IPS-18a (cell line): ENCODE measurements at regions not wholly inside any gene's neighbourhood (a gene's known extent, or its start where the extent isn't known, plus 50 kb on each side); places are given as distances from the start of the nearest gene placed in this dataset.

ENCODE experiments used
- H3K27ac ChIP-seq: one replicate; pipeline ENCODE4 v1.5.1; 2013; ENCODE audit warnings: low read length
- H3K27me3 ChIP-seq: one replicate; pipeline ENCODE4 v1.6.1; 2013; ENCODE audit warnings: mild to moderate bottlenecking, low read length; ENCODE audit not compliant: control insufficient read depth, insufficient read depth
- H3K36me3 ChIP-seq: one replicate; pipeline ENCODE4 v1.6.1; 2013; ENCODE audit warnings: low read depth, low read length; ENCODE audit not compliant: control insufficient read depth
- H3K4me1 ChIP-seq: one replicate; pipeline ENCODE4 v1.6.1; 2013; ENCODE audit warnings: low read depth, low read length; ENCODE audit not compliant: control insufficient read depth
- H3K4me3 ChIP-seq: one replicate; pipeline ENCODE4 v1.5.1; 2013; ENCODE audit warnings: low read length
- H3K9ac ChIP-seq: one replicate; pipeline ENCODE4 v1.6.1; 2013; ENCODE audit warnings: mild to moderate bottlenecking, low read length, moderate library complexity
- H3K9me3 ChIP-seq: one replicate; pipeline ENCODE4 v1.6.1; 2013; ENCODE audit warnings: low read depth, low read length; ENCODE audit not compliant: control insufficient read depth

DNA sequence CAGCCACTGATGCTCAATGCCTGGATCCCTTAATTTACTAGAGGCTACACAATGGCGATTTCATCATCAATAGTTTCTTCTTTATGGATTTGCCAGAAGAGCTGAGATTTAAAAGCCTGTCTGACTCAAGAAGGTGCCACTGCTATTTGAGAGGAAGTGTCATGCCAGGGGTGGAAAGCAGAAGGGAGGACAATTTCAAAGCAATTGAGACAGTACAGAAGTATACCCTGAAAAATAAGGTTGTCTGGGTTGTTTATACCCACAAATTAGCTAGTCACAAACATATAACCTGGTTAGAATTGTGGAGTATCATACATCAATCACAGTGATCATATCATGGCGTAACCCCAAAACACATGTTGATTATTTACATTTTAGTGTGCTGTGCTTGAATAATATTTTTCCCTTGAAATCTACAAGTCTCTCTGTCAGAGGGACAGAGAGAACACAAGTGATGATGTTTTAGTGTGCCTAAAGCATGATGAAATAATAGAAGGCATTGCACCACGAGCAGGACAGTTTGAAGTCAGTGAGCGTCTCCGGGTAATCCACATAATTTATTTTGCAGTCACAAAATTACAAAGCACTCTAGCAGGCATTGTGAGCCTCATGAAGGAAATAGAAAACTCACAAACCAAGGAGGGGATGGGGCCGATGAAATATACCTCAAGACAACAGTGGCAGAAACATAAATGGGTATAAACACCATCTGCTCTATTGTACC, 312.2 kb upstream of the SPRED2 start:
- Histone ChIP-seq H3K4me1 (no peaks in the 10 kb centered on the region), H3K9ac (no peak overlapping the region), H3K36me3 (no peaks in the 10 kb centered on the region), H3K27ac (no peak overlapping the region), H3K9me3 (no peaks in the 10 kb centered on the region), H3K27me3 (no peaks in the 10 kb centered on the region), H3K4me3 (no peak overlapping the region)

DNA sequence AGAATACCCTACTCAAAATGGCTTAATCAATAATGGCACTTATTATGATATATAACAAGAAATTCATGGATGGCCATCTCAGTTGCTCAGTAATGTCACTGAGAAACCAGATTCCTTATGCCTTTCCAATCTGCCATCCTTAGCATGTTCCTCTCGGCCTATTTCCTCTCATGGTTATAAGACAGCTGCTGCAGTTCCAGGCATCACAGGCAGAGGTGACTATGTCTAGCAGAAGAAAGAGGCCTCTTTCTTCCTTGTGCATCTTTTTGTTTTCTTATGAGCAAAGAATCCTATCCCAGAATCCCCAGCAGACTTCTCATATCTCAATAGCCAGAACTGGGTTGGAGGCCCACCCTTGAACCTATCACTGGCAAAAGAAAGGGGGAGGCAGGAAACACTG, 310.6 kb upstream of the SPRED2 start:
- H3K27me3 ChIP-seq, result no peaks in the 10 kb centered on the region
- H3K9me3 ChIP-seq, result no peaks in the 10 kb centered on the region
- no peak overlapping the region for H3K27ac ChIP-seq
- no peaks in the 10 kb centered on the region for H3K36me3 ChIP-seq
- H3K9ac ChIP-seq, result no peak overlapping the region
- H3K4me1 ChIP-seq, result no peaks in the 10 kb centered on the region
- no peak overlapping the region for H3K4me3 ChIP-seq

DNA sequence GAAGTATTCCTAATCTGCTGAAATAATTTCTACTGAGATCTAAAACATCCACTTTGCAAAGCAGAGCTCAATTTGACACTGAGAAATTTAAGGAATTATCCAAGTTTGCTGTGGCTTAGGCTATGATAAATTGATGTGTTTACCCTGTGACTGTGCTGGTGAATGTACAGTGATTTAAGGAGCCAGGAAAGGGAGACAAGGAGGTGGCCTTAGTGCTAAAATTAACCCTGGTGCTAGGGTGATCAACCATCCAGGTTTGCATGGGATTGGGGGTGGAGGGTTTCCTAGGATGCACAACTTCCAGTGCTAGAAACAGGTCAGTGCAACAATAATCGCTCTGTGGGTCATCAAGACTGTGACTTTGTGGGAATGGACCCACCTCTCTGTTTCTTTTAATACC, 307.5 kb upstream of the SPRED2 start:
- Histone ChIP-seq H3K4me3 (no peak overlapping the region), H3K36me3 (no peaks in the 10 kb centered on the region), H3K27ac (no peak overlapping the region), H3K4me1 (no peaks in the 10 kb centered on the region), H3K9ac (no peak overlapping the region), H3K27me3 (no peaks in the 10 kb centered on the region), H3K9me3 (no peaks in the 10 kb centered on the region)

DNA sequence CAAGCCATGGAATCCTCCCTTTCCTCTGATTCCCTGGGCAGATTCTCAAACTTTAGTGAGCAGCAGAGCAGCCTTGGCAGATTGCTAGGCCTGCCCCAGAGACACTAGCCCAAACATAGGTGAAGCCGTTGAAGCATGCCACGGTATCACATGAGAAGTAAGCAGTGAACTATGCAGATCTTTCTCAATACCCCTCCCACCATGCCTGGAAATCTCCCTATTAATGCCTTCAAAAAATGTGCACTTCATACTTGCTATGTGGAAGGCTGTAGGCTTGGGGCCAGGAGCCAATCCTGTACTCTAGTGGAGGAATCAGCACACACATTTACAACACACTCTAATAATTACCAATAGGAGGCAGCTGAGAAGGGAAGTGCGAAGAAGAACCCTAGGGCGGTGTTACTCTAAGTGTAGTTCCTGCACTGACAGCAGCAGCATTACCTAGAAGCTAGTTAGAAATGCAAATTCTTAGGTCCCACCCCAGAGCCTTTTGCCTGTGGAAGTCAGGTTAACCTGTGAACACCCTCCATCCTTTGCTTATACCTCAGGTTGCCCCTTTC, 305.1 kb upstream of the SPRED2 start:
- no peaks in the 10 kb centered on the region for H3K36me3 ChIP-seq
- no peaks in the 10 kb centered on the region for H3K27me3 ChIP-seq
- no peak overlapping the region for H3K27ac ChIP-seq
- no peak overlapping the region for H3K9ac ChIP-seq
- H3K9me3 ChIP-seq, result no peaks in the 10 kb centered on the region
- H3K4me3 ChIP-seq, result no peak overlapping the region
- H3K4me1 ChIP-seq, result no peaks in the 10 kb centered on the region

DNA sequence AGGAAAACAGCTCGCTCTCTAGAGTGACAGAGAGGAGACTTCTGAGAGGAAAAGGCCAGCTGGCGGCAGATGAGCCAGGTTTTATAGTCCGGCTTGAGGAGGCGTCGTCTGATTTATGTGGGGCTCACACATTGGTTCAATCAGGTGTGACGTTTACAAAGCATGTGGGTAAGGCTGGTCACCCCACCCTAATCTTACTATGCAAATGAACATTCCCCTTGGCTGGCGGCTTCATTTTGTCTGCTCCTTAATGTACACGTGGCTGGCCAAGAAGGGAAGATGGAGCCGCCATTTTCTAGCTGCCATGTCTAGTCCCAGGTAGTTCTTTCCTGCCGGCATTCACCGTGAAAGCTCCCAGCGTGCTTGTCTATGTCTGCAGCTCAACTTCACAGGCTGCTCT, 299.1 kb upstream of the SPRED2 start:
- Histone ChIP-seq H3K4me3 (no peak overlapping the region), H3K9me3 (no peaks in the 10 kb centered on the region), H3K27me3 (no peaks in the 10 kb centered on the region), H3K9ac (no peak overlapping the region), H3K36me3 (no peaks in the 10 kb centered on the region), H3K27ac (no peak overlapping the region), H3K4me1 (peaks cover 5% of the 10 kb centered on the region)

DNA sequence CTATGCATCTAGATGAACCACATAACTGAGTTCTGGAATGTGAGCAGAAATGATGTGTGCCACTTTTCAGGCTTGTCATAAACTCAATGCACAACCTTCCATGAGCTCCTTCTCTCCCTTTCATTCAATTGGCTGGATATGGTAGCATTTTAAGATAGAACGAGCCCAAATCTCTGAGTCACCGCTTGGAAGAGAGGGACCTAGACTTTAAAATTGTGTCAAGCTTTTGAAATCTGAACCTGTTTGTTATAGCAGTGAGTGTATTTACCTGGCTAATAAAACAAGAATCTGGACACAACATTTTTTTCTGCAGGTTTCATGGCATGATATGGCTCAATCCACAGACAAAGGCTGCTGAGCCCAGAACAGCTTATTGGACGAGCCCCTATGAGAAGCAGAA, 297.8 kb upstream of the SPRED2 start:
- no peaks in the 10 kb centered on the region for H3K36me3 ChIP-seq

DNA sequence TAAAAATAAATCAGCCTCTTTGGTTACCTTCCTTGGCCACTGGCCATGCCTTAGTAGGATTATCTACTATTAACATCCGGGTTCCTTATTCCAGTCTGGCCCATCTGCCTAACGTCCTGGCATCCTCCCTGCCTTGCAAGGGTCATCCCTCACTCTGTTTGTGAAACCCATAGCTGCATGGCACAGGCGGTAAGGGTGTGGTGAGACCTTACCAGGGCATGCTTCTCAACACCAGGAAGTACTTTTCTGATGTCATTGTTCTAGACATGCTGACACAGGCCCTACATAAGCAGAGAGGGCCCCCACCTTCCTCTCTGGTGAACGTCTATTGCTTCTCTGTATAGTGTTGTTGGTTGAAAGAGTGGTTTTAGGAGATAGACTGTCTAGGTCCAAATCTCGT, 296.8 kb upstream of the SPRED2 start:
- Histone ChIP-seq H3K9ac (no peak overlapping the region), H3K27ac (no peak overlapping the region), H3K9me3 (no peaks in the 10 kb centered on the region)

More for the DNA sequence above, 297.8 kb upstream of the SPRED2 start:
- Histone ChIP-seq H3K9me3 (no peaks in the 10 kb centered on the region), H3K4me3 (no peak overlapping the region), H3K27ac (no peak overlapping the region), H3K27me3 (no peaks in the 10 kb centered on the region), H3K9ac (no peak overlapping the region), H3K4me1 (peaks cover 6% of the 10 kb centered on the region)

DNA sequence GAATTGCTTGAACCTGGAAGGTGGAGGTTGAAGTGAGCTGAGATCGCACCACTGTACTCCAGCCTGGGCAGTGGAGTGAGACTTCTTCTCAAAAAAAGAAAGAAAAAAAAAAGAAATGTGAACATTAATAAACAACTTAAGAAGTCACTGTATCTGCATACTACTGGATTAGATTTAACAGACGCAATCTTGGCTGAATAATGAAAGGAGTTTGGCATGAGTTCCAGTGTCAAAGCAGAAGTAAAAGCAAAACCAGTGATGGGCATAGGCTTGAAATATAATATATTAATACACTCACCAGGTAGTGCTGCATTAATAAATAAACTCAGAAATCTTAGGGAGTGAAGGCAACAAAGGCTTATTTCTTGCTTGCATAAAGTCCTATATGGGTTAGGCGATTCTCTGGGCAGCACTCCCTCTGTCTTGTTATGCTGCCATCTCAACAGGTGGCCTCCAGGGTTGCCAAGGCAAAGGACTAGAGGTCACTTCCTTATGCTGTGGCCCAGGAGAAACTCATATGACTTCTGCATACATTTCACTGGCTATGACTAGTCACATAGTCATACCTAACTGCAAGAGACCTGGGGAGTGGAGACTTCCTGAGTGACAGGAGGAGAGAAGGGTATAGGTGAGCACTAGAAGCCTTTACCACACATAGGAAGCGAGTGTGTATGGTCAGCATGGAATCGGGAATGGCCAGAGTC, 296.2 kb upstream of the SPRED2 start:
- peaks cover 7% of the 10 kb centered on the region for H3K4me1 ChIP-seq
- H3K9me3 ChIP-seq, result no peaks in the 10 kb centered on the region

More for the DNA sequence above, 296.8 kb upstream of the SPRED2 start:
- no peaks in the 10 kb centered on the region for H3K36me3 ChIP-seq
- no peak overlapping the region for H3K4me3 ChIP-seq
- H3K27me3 ChIP-seq, result no peaks in the 10 kb centered on the region
- peaks cover 7% of the 10 kb centered on the region for H3K4me1 ChIP-seq

DNA sequence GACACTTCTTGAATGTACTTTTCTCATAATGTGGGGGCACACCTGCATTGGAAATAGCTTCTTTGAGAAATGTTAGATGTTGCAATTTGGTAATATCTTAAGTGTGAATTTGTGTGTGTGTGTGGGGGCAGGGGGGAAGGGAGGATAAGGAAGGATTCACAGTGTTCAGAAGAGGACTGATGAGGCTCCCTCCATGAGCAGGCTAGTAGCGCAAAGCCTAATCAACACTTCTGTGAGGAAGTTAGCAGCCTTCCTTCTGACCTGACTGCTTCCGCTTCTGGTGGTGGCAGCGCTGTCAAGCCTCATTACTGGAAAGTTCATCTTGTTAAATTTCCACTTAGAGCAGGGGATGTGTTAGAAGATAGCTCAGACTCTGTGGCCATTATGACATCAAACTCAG, 295.4 kb upstream of the SPRED2 start:
- no peaks in the 10 kb centered on the region for H3K27me3 ChIP-seq
- H3K36me3 ChIP-seq, result no peaks in the 10 kb centered on the region
- no peak overlapping the region for H3K27ac ChIP-seq
- no peak overlapping the region for H3K9ac ChIP-seq
- peaks cover 7% of the 10 kb centered on the region for H3K4me1 ChIP-seq
- H3K4me3 ChIP-seq, result no peak overlapping the region
- H3K9me3 ChIP-seq, result no peaks in the 10 kb centered on the region

More for the DNA sequence above, 296.2 kb upstream of the SPRED2 start:
- H3K9ac ChIP-seq, result no peak overlapping the region
- no peak overlapping the region for H3K4me3 ChIP-seq
- H3K27me3 ChIP-seq, result no peaks in the 10 kb centered on the region
- no peak overlapping the region for H3K27ac ChIP-seq
- H3K36me3 ChIP-seq, result no peaks in the 10 kb centered on the region

DNA sequence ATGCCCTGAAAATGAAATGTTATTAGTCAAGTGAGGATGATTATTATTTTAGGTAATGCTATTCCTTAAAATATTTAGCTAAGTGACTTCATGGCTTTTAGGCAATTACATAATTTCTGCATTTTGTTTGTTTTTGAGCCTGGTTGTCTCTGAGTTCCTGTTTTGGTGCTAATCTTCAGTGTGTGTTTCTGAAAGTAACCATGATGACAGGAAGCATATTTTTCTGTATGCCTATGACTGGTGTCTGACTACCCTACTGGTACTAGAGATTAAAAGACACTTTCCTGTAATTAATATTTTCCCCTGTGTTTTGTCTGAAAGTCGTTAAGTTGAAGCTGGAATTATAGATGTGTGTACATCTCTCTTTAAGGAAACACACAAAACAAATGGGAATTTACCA, 295.0 kb upstream of the SPRED2 start:
- Histone ChIP-seq H3K27me3 (no peaks in the 10 kb centered on the region), H3K4me1 (peaks cover 7% of the 10 kb centered on the region), H3K4me3 (no peak overlapping the region), H3K36me3 (no peaks in the 10 kb centered on the region), H3K9ac (no peak overlapping the region), H3K9me3 (no peaks in the 10 kb centered on the region), H3K27ac (no peak overlapping the region)

DNA sequence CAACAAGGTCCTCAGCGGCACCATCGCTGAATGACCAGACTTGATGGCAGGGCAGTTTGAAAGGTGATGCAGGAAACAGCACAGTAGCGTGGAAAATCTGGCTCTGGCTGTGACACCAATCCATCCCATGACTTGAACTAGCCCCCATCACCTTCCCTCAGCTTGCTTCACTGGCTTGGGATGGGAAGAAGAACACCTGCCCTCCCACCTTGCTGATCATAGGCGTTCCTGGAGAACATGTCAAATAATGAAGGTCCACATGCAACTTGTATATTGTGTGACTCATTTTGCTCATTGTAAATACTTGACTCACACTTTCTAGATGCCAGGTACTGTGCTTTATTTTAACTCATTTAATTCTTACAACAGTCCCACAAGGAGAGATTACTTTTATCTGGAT, 292.4 kb upstream of the SPRED2 start:
- peaks cover 3% of the 10 kb centered on the region for H3K4me1 ChIP-seq
- H3K27ac ChIP-seq, result no peak overlapping the region
- no peaks in the 10 kb centered on the region for H3K27me3 ChIP-seq
- no peak overlapping the region for H3K9ac ChIP-seq
- H3K4me3 ChIP-seq, result no peak overlapping the region
- no peaks in the 10 kb centered on the region for H3K36me3 ChIP-seq
- no peaks in the 10 kb centered on the region for H3K9me3 ChIP-seq

DNA sequence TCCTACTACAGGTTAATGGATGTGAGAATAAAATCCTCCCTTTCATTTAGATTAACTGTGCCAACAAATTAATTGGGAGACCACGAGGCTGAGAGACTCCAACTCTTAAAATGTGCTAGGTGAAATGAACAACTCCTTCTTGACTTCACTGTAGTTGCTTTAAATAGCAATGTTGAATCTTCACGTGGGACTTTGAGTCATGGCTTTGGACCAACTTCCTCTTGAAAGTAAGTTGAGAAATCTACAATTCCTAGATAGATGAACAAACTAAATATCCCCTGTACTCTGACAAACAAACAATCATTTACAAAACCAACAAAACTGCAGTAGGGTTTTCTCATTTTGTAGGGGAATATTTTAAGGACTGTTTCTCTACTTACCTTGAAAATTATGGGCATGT, 291.9 kb upstream of the SPRED2 start:
- Histone ChIP-seq H3K36me3 (no peaks in the 10 kb centered on the region), H3K4me1 (peaks cover 3% of the 10 kb centered on the region), H3K27me3 (no peaks in the 10 kb centered on the region), H3K9ac (no peak overlapping the region), H3K27ac (no peak overlapping the region), H3K9me3 (no peaks in the 10 kb centered on the region), H3K4me3 (no peak overlapping the region)
